ENCODE measurements at regions not wholly inside any gene's neighbourhood (a gene's known extent, or its start where the extent isn't known, plus 50 kb on each side); places are given as distances from the start of the nearest gene placed in this dataset.

- TF ChIP-seq, protein P1, sequence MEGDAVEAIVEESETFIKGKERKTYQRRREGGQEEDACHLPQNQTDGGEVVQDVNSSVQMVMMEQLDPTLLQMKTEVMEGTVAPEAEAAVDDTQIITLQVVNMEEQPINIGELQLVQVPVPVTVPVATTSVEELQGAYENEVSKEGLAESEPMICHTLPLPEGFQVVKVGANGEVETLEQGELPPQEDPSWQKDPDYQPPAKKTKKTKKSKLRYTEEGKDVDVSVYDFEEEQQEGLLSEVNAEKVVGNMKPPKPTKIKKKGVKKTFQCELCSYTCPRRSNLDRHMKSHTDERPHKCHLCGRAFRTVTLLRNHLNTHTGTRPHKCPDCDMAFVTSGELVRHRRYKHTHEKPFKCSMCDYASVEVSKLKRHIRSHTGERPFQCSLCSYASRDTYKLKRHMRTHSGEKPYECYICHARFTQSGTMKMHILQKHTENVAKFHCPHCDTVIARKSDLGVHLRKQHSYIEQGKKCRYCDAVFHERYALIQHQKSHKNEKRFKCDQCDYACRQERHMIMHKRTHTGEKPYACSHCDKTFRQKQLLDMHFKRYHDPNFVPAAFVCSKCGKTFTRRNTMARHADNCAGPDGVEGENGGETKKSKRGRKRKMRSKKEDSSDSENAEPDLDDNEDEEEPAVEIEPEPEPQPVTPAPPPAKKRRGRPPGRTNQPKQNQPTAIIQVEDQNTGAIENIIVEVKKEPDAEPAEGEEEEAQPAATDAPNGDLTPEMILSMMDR (conservative IDR thresholded peaks at IDR 0.05; ENCODE audit: control insufficient read depth, insufficient read depth, low read depth, low read length): no peak
- DNase-seq (ENCODE audit: low read depth): peak; percentile 54
- no peak overlapping the region for H3K4me3 ChIP-seq (ENCODE audit: control insufficient read depth, low read depth, low read length)
These were observed 50.6 kb upstream of the ANKRD17 start for GRCh38 chr4:73309211-73309610.
